Esophagus muscularis mucosa (tissue), 4 donors: ENCODE measurements at regions not wholly inside any gene's neighbourhood (a gene's known extent, or its start where the extent isn't known, plus 50 kb on each side); places are given as distances from the start of the nearest gene placed in this dataset.

Experiments used
- CTCF ChIP-seq, 3 experiments: fragments of 200-600 bp in 2 of 3; fragments of 450-650 bp in 1 of 3; sonication (generic) in 2 of 3; IDR thresholded peaks; one replicate each; pipeline ENCODE4 v1.5.1; 2017 to 2019; ENCODE audit warnings: antibody characterized with exemption in 3 of 3, mild to moderate bottlenecking in 2 of 3, moderate library complexity in 1 of 3
- EP300 ChIP-seq: sonication (generic); formaldehyde crosslinking; IDR thresholded peaks from one replicate; pipeline ENCODE4 v1.6.1; 2017; ENCODE audit warnings: antibody characterized with exemption
- POLR2AphosphoS5 ChIP-seq, 2 donors: sonication (generic); formaldehyde crosslinking; IDR thresholded peaks; one replicate each; pipeline ENCODE4 v1.6.1; 2017; ENCODE audit warnings: antibody characterized with exemption in 2 of 2

GRCh38 chr20:60962367-60963045 lies 289.6 kb upstream of the CDH4 start:
- TF ChIP-seq EP300 (no peak), POLR2AphosphoS5 (IDR thresholded peaks at IDR 0.05) (no peak), CTCF (IDR thresholded peaks at IDR 0.05) (no peak)
